MCF 10A (cell line): ENCODE measurements at regions not wholly inside any gene's neighbourhood (a gene's known extent, or its start where the extent isn't known, plus 50 kb on each side); places are given as distances from the start of the nearest gene placed in this dataset.

Experiments
- BruUV-seq: library from RNA; stranded (reverse); fragments of 400-500 nt; replicated peaks from 2 replicates; lab custom pipeline; 2021; lab: Mats Ljungman, UMichigan
- CTCF ChIA-PET: fragments of 300-600 bp; sonication (Branson Sonifier 250); formaldehyde crosslinking; extraction: SDS; loops from one replicate; lab custom pipeline; 2021; ENCODE audit warnings: antibody characterized with exemption, inconsistent platforms; lab: Yijun Ruan, JAX
- POLR2A ChIA-PET: fragments of 300-600, 350-650 bp; sonication (Branson Sonifier 250); formaldehyde crosslinking; extraction: SDS; loops from one replicate; lab custom pipeline; 2020; ENCODE audit warnings: antibody characterized with exemption, inconsistent platforms; lab: Yijun Ruan, JAX
- DNase-seq: peaks from one replicate; pipeline ENCODE4 v3.0.0-alpha.2; 2018; ENCODE audit not compliant: unreplicated experiment
- H3K27ac Mint-ChIP-seq: one replicate; pipeline ENCODE4 v1.8.0; 2022; ENCODE audit warnings: mild to moderate bottlenecking, low read depth, mixed read lengths; ENCODE audit not compliant: unreplicated experiment
- H3K27me3 Mint-ChIP-seq: one replicate; pipeline ENCODE4 v1.8.0; 2022; ENCODE audit warnings: mixed read lengths; ENCODE audit not compliant: insufficient read depth, unreplicated experiment
- H3K36me3 Mint-ChIP-seq: one replicate; pipeline ENCODE4 v1.8.0; 2022; ENCODE audit warnings: mild to moderate bottlenecking, moderate library complexity, mixed read lengths; ENCODE audit not compliant: insufficient read depth, unreplicated experiment
- H3K4me1 Mint-ChIP-seq: one replicate; pipeline ENCODE4 v1.8.0; 2022; ENCODE audit warnings: mixed read lengths; ENCODE audit not compliant: insufficient read depth, unreplicated experiment
- H3K4me3 Mint-ChIP-seq: one replicate; pipeline ENCODE4 v1.8.0; 2022; ENCODE audit warnings: mild to moderate bottlenecking, moderate library complexity, mixed read lengths; ENCODE audit not compliant: unreplicated experiment
- H3K9me3 Mint-ChIP-seq: one replicate; pipeline ENCODE4 v1.8.0; 2022; ENCODE audit warnings: mixed read lengths; ENCODE audit not compliant: unreplicated experiment
- CTCF ChIP-seq: fragments of 200-600 bp; IDR thresholded peaks from one replicate; pipeline ENCODE4 v1.8.0; 2022; ENCODE audit warnings: antibody characterized with exemption, mild to moderate bottlenecking; ENCODE audit not compliant: unreplicated experiment
- intact Hi-C: fragments of 100-400 bp; cut with micrococcal nuclease; formaldehyde crosslinking; loops from 2 replicates; pipeline ENCODE4 v1.14.1; 2022

- Mint-ChIP-seq H3K36me3 (no peaks in the 10 kb centered on the region), H3K27me3 (no peaks in the 10 kb centered on the region), H3K4me3 (no peak overlapping the region), H3K4me1 (no peaks in the 10 kb centered on the region), H3K9me3 (no peaks in the 10 kb centered on the region), H3K27ac (no peak overlapping the region)
- ChIA-PET POLR2A (interaction anchor here (0.7 to 1.0 kb wide), 4 partner anchors 9 to 30 kb away, joined by 3 read pairs; no protein-coding TSS in a partner anchor), CTCF (interaction anchor here (0.5 to 0.8 kb wide), 4 partner anchors 30 to 287 kb away, joined by 3 to 4 read pairs (median 3); no protein-coding TSS in a partner anchor)
- TF ChIP-seq CTCF = no peak
- no TSS peak for BruUV-seq
- intact Hi-C loops = no loop called here
- no peak for DNase-seq
Observed at GRCh38 chr9:115914291-115914690, 239.3 kb upstream of the PAPPA start.

- CTCF ChIA-PET = interaction anchor here (0.5 kb wide), 1 partner anchor 424 kb away, joined by 3 read pairs; no protein-coding TSS in a partner anchor
- Mint-ChIP-seq H3K9me3 (no peaks in the 10 kb centered on the region), H3K27ac (no peak overlapping the region)
Observed at GRCh38 chr9:115921301-115921700, 232.3 kb upstream of the PAPPA start.

GRCh38 chr9:115922444-115922843 lies 231.1 kb upstream of the PAPPA start:
- DNase-seq = no peak
- intact Hi-C loops = no loop called here
- no peaks in the 10 kb centered on the region for H3K27me3 Mint-ChIP-seq
- POLR2A ChIA-PET = interaction anchor here (0.7 kb wide), 1 partner anchor 48 kb away, joined by 3 read pairs; no protein-coding TSS in a partner anchor
- H3K27ac Mint-ChIP-seq = peak overlapping the region; percentile 6
- CTCF ChIA-PET = interaction anchor here (0.6 kb wide), 1 partner anchor 252 kb away, joined by 3 read pairs; no protein-coding TSS in a partner anchor
- no peak for TF ChIP-seq CTCF
- no peaks in the 10 kb centered on the region for H3K36me3 Mint-ChIP-seq
- H3K9me3 Mint-ChIP-seq = no peaks in the 10 kb centered on the region
- no TSS peak for BruUV-seq
- no peak overlapping the region for H3K4me3 Mint-ChIP-seq
- peaks cover 24% of the 10 kb centered on the region for H3K4me1 Mint-ChIP-seq

More at GRCh38 chr9:115921301-115921700, 232.3 kb upstream of the PAPPA start:
- intact Hi-C loops = no loop called here
- Mint-ChIP-seq H3K27me3 (no peaks in the 10 kb centered on the region), H3K4me3 (no peak overlapping the region), H3K4me1 (peaks cover 24% of the 10 kb centered on the region), H3K36me3 (no peaks in the 10 kb centered on the region)
- no TSS peak for BruUV-seq
- POLR2A ChIA-PET = no interaction called here
- peak; percentile 68 for DNase-seq
- no peak for TF ChIP-seq CTCF

- H3K36me3 Mint-ChIP-seq = no peaks in the 10 kb centered on the region
- peak overlapping the region; percentile 57 for H3K27ac Mint-ChIP-seq
- intact Hi-C loops = no loop called here
- no peaks in the 10 kb centered on the region for H3K27me3 Mint-ChIP-seq
- TF ChIP-seq CTCF = no peak
- peaks cover 24% of the 10 kb centered on the region for H3K4me1 Mint-ChIP-seq
- no peak for DNase-seq
- POLR2A ChIA-PET = interaction anchor here (1.0 kb wide), 1 partner anchor 10 kb away, joined by 3 read pairs; no protein-coding TSS in a partner anchor
- H3K4me3 Mint-ChIP-seq = peak overlapping the region; percentile 8
- CTCF ChIA-PET = no interaction called here
- no peaks in the 10 kb centered on the region for H3K9me3 Mint-ChIP-seq
- BruUV-seq = no TSS peak
Observed at GRCh38 chr9:115923410-115923809, 230.2 kb upstream of the PAPPA start.
